ENCODE measurements at regions not wholly inside any gene's neighbourhood (a gene's known extent, or its start where the extent isn't known, plus 50 kb on each side); places are given as distances from the start of the nearest gene placed in this dataset.

GRCh38 chr13:82436099-82436585, 1446.1 kb downstream of the SLITRK1 start:
- Histone ChIP-seq H2AFZ (ENCODE audit: low read length) (no peak overlapping the region), H4K20me1 (ENCODE audit: low read length) (no peaks in the 10 kb centered on the region), H3K27ac (ENCODE audit: low read length) (no peak overlapping the region), H3F3A (ENCODE audit: low read length, unreplicated experiment) (no peaks in the 10 kb centered on the region), H3K9ac (ENCODE audit: low read length) (no peak overlapping the region), H3K36me3 (ENCODE audit: low read depth, low read length) (no peaks in the 10 kb centered on the region), H3K79me2 (ENCODE audit: low read length) (no peaks in the 10 kb centered on the region), H3K4me3 (ENCODE audit: low read length) (no peak overlapping the region), H3K4me2 (ENCODE audit: low read length) (no peak overlapping the region), H3K9me3 (ENCODE audit: low read length) (no peaks in the 10 kb centered on the region), H3K9me2 (replicated peaks; ENCODE audit: low read length) (no peaks in the 10 kb centered on the region), H3K27me3 (ENCODE audit: low read length) (no peaks in the 10 kb centered on the region), H3K4me1 (ENCODE audit: insufficient read depth, low read length) (no peaks in the 10 kb centered on the region)
- BruUV-seq (replicated peaks), result no TSS peak
- intact Hi-C loops (cut with micrococcal nuclease), result loop anchor here (1.0 kb wide), 1 partner anchor 191 kb away; no protein-coding TSS in a partner anchor
- TF ChIP-seq CTCF (conservative IDR thresholded peaks at IDR 0.05; ENCODE audit: low read depth, low read length), result no peak
- no peak for TF ChIP-seq EZH2phosphoT487 (IDR thresholded peaks at IDR 0.05; ENCODE audit: borderline replicate concordance, low read length)
- no peak for TF ChIP-seq EZH2 (IDR thresholded peaks at IDR 0.05; ENCODE audit: low read length, unreplicated experiment)
- ChIA-PET POLR2A (ENCODE audit: unreplicated experiment) (no interaction called here), CTCF (no interaction called here)
- DNase-seq, result peak; percentile 46
- ATAC-seq, result peak; percentile 94

- Histone ChIP-seq H3K79me2 (ENCODE audit: low read length) (no peaks in the 10 kb centered on the region), H3K27me3 (ENCODE audit: low read length) (no peaks in the 10 kb centered on the region), H3K4me2 (ENCODE audit: low read length) (no peak overlapping the region), H3K9me2 (replicated peaks; ENCODE audit: low read length) (no peaks in the 10 kb centered on the region), H4K20me1 (ENCODE audit: low read length) (no peaks in the 10 kb centered on the region), H3K9me3 (ENCODE audit: low read length) (no peaks in the 10 kb centered on the region), H2AFZ (ENCODE audit: low read length) (no peak overlapping the region), H3K4me3 (ENCODE audit: low read length) (no peak overlapping the region), H3K4me1 (ENCODE audit: insufficient read depth, low read length) (no peaks in the 10 kb centered on the region), H3K36me3 (ENCODE audit: low read depth, low read length) (no peaks in the 10 kb centered on the region), H3K9ac (ENCODE audit: low read length) (no peak overlapping the region), H3F3A (ENCODE audit: low read length, unreplicated experiment) (no peaks in the 10 kb centered on the region), H3K27ac (ENCODE audit: low read length) (no peak overlapping the region)
- BruUV-seq (replicated peaks), result no TSS peak
- ChIA-PET POLR2A (ENCODE audit: unreplicated experiment) (no interaction called here), CTCF (no interaction called here)
- DNase-seq, result no peak
- intact Hi-C loops (cut with micrococcal nuclease), result no loop called here
- no peak for ATAC-seq
- TF ChIP-seq EZH2phosphoT487 (IDR thresholded peaks at IDR 0.05; ENCODE audit: borderline replicate concordance, low read length) (no peak), EZH2 (IDR thresholded peaks at IDR 0.05; ENCODE audit: low read length, unreplicated experiment) (no peak), CTCF (conservative IDR thresholded peaks at IDR 0.05; ENCODE audit: low read depth, low read length) (no peak)
Observed at GRCh38 chr13:82432949-82433348, 1449.3 kb downstream of the SLITRK1 start.

GRCh38 chr13:82412749-82413148, 1469.5 kb downstream of the SLITRK1 start:
- TF ChIP-seq EZH2 (IDR thresholded peaks at IDR 0.05; ENCODE audit: low read length, unreplicated experiment) (no peak), CTCF (conservative IDR thresholded peaks at IDR 0.05; ENCODE audit: low read depth, low read length) (no peak), EZH2phosphoT487 (IDR thresholded peaks at IDR 0.05; ENCODE audit: borderline replicate concordance, low read length) (no peak)
- Histone ChIP-seq H3K79me2 (ENCODE audit: low read length) (no peaks in the 10 kb centered on the region), H3K4me1 (ENCODE audit: insufficient read depth, low read length) (no peaks in the 10 kb centered on the region), H3K4me3 (ENCODE audit: low read length) (no peak overlapping the region), H3K9ac (ENCODE audit: low read length) (no peak overlapping the region), H2AFZ (ENCODE audit: low read length) (no peak overlapping the region), H4K20me1 (ENCODE audit: low read length) (no peaks in the 10 kb centered on the region), H3F3A (ENCODE audit: low read length, unreplicated experiment) (no peaks in the 10 kb centered on the region), H3K9me2 (replicated peaks; ENCODE audit: low read length) (no peaks in the 10 kb centered on the region), H3K36me3 (ENCODE audit: low read depth, low read length) (no peaks in the 10 kb centered on the region), H3K9me3 (ENCODE audit: low read length) (no peaks in the 10 kb centered on the region), H3K27me3 (ENCODE audit: low read length) (no peaks in the 10 kb centered on the region), H3K4me2 (ENCODE audit: low read length) (no peak overlapping the region), H3K27ac (ENCODE audit: low read length) (no peak overlapping the region)
- intact Hi-C loops (cut with micrococcal nuclease), result no loop called here
- ATAC-seq (no peak), DNase-seq (no peak)
- no TSS peak for BruUV-seq (replicated peaks)
- CTCF ChIA-PET, result no interaction called here
- POLR2A ChIA-PET (ENCODE audit: unreplicated experiment), result no interaction called here
